HG02970 (cell line): ENCODE measurements at regions not wholly inside any gene's neighbourhood (a gene's known extent, or its start where the extent isn't known, plus 50 kb on each side); places are given as distances from the start of the nearest gene placed in this dataset.
"Not testable (repeated sequence)": the region's sequence is repeated elsewhere in the genome, so short reads cannot be mapped to it uniquely, and the experiment has no call there.

ENCODE experiments used
- ATAC-seq: cut with Tn5 transposase; IDR thresholded peaks from one replicate; pipeline ENCODE4 v1.9.1; 2021; ENCODE audit warnings: mild to moderate bottlenecking, moderate library complexity, moderate number of reproducible peaks; ENCODE audit not compliant: unreplicated experiment, low FRiP score

DNA sequence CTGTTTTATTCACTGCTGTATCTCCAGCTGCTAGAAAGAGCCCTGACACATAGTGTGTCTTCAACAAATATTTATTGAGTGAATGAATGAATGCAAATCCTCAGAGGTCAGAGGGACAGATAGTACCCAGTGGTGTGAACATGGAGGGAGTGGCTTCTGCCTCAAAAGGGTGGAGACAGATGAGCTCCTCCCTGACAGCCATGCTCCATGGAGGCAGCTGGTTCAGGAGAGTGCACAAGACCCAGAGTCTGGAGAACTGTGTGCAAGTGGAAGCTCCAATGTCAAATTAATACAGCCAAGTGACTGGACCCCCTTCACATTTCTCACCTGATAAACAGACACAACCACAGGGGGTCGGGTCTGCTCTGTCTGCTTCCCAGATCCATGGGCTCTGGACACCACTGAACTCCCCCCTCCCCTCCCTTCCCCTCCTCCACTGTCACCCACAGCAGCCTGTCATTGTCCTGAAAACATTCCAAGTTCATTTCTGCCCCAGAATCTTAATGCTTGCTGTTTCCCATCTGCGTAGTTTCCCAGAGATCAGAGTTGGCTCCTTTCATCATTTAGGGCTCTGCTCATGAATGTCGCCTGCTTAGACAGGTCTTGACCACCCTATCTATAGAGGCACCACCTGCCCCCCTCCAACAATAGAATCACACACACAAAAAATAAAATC is 312.9 kb upstream of the PODXL start:
- no peak for ATAC-seq

DNA sequence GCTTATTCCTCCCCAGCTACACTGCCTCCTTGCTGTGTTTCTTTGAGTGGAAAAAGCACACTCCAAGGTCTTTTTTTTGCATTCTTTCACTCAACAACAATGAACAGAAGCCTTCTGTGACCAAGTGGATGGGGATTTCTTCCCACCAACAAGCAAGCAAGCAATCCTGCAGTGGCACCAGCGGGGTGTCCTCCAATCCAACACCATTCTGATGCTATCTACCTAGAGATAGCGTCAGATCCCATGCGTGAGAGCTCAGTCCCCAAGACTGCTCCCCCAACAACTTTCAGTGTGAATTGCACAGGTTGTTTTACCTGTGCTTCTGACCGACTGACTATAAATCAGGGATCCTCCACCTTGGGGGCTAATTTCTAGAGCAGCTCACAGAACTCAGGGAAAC is 311.0 kb upstream of the PODXL start:
- ATAC-seq: no peak

DNA sequence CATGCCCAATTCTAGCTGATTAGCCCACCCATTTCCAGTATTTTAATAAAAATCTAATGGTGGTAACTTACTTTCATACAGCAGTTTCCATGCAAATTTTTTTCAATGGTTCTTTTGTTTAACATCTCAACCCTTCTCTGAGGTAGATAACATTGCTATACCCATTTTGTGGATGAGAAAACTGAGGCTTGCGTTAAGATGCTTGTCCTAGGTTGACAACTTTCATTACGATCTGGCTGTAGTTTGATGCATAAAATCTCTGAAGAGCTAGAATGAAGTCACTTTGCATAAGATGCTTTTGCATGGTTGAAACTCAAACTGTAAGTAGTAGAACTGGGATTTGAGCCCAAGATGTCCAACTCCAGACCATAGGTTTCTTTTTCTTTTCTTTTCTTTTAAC is 309.5 kb upstream of the PODXL start:
- no peak for ATAC-seq

DNA sequence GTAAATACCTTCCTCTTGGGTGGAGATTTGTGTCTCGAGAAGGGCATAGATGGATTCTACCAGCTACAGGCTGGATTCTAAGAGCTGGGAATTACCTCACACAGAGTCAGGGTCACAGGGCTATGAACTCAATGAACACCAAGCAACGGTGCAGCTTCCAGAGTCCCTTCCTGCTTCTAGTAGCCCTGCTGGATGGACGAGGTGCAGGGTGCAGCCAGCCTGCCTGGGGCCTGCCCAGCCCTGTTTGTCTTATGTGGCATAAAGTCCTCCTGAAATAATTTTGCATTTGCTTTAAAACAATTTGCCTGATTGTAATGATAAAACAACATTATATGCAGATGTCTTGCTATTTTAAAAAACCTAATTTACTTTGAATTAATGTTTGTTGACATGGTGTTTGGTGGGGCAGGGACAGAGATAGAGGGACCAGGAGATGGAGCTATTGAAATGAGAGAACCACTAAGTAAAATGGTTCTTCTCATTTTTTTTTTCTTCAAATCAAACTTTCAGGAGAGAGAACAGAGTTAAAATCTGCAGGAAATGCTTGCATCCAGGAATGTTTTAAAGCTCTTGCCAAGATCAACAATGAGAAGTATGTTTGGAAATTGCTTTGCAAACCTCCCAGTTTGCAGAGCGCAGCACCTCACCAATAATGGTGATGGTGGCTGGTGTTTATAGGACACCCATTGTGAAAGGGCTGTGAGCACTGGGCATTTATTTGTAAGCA is 305.4 kb upstream of the PODXL start:
- ATAC-seq: no peak

DNA sequence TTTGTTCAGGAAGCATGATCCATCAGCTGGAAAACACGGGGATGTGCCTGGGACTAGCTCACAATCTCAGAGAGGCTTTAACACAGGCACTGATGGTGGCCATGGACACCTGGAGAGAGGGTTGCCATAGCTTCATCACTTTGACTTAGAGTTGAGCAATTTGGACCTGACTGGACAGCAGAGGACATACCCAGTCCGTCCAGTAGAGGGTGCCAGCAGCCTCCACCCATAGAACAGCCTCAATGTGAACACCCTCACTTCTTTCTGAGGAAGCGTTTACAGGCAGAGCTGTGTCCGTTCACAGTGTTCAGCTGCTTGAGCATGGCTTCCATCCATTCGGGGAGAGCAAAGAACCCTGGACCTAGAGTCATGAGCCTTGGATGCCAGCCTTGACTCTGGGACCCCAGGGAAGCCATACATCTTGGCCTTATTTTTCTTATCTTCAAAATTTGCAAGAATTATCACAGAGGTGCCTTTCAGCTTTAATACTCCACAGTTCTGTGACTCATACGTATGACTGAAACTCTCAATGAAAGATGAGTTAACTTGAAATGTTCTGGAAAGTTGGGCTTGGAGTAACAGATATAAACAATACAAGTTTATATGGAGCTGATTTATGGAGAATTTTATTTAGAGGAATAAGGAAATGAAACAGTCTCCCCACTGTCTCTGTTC is 302.9 kb upstream of the PODXL start:
- peak; percentile 79 for ATAC-seq

DNA sequence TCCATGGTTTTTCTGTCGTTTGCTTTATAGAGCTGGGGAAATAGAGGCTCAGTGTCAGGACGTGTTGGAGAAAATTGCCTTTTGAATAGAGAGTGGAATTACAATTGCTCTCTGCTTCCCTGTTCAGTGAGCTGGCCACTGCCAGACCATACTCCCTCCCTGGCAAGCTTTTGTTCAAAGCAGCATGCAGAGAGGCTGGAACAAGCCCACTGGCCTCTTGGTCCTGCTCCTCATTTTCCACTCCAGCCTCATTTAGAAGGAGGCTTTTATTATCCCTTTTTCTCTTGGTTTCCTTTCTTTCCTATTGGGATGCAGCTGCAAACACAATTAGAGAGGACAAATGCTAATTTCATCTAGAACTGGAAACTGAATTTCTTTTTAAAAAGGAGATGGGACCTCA is 302.2 kb upstream of the PODXL start:
- no peak for ATAC-seq

DNA sequence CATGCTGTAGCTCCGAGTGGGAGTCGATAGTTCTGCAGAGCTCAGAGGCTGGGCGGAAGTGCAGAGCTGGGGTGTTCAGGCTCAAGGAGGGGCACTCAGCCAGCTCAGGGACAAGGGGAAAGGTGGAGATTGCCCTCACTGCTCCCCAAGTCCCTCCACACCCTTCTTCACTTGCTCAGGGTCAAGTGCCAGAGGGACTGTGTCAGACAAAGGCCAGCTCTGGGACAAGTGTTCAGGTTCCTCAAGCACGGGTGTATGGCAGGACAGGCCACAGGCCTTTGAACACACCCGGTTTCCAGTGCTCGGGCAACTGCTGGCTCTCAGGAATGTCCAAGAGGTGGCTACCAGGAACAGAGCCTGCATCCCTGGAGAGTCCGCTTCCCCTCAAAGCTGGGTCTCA is 293.0 kb upstream of the PODXL start:
- ATAC-seq: no peak

DNA sequence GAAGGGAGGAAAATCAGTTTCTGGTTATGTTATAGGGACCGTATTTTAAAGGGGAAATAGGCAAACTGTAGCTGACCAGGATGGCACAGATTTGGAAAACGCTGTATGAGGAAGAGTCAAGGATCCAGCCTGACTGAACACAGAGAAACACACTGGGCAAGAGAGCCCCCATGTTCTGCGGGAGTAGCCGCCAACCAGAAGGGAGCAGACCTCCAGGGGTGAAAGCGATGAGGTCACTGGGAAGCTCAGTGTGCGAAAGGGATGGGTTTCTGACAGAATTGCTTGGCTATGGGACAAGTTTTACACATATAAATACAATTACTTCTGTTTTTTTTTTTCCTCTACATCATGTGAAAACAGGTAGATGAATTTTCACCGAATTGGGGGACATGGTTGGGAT is 291.6 kb upstream of the PODXL start:
- no peak for ATAC-seq

DNA sequence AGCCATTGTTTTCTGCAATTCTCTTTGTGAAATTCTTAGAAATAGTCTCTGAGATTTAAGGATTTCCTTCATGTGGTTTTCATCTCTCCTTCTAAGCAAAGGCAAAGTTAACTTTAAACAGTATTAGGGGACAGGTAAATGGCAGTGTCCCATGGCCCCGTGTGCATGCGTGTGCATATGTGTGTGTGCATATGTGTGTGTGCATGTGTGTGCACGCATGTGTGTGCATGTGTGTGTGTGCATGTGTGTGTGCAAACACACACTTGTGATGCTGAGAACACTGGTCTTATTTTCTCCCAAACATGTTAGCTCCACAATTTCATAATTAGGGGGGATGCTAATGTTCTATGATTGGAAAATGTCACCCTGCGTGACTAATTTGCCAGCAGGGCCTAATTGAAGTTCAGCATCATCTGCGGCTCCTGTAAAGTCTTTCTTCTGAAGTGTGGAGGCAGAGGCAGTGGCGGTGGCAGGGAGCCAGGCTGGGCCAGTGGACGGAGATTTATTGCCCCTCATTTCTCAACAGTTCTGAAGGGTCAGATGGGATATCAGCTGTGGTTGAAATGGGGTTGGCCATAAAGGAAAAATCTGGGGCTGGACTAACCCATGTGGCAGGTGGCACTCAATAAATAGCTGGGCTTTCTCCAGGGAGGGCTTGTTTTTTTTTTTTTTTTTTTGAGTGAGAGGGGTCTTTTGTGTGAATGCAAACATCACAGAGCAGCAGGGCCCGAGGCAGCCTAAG is 289.3 kb upstream of the PODXL start:
- ATAC-seq: no peak

DNA sequence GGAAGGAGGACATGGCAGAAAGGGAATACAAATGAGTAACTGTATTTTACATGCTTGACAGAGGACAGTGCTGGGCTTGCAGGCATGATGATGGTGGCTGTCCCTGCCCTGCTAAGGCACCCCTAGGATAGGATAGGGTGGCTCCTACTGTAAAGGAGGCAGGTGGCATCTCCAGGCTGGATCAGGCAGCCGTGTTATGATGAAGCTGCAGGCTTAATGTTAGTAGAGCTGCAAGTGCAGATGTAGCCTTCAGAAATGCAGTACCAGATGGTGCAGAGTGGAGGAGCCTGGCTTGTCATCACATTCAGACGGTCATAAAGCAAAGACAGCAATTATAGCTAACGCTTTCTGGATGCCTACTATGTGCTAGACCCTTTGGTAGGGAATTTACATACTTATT is 287.9 kb upstream of the PODXL start:
- no peak for ATAC-seq

DNA sequence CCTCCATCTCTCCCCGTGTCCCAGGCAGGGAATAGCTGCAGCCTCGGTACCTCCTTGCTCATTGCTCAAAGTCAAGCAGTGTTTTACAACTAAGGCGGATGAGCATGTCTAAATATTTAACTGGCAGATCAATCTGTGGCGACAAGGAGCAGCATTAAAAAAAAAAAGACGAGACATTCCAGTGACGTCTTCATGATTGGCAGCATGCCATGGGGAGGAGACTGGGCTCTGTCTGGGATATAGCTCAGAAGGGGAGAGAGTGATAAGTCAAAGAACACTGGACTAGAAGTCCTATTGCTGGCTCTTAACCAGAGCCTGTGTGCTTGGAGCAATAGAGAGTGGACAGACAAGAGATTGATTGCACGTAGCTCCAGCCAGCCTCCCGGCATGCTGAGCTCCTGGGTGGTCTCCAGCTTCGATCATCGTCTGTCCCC is 287.5 kb upstream of the PODXL start:
- no peak for ATAC-seq

DNA sequence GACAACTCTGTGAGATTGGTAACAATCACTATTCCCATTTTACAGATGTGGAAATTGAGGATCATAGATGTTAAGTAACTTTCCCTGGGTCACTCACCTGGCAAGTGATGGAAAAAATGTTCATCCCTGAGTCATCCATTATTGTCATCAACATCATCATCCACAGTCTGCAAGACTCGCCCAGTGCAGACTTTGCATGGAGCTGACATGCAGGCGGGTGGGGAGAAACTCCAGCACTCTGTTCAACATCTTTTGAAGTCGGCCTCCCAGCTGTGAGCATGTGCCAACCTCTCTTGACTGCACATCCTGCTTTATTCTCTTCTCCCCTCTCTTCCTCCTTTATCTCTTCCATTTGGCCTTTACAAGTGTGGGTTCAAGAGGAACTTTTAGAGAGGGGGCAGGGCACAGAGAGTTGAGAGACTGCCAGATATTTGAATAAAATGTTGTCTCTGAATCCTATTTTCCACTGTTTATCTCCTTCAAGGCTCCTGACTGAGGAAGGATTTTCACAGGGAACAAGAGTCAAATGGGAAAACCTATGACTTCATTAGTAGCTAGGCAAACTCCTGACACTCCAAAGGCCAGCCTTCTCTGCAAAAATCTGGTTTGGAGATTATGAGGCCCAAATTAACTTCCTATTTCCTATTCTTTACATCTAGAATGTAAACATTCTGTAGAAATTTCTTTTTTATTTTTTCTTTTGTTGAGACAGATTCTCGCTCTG is 283.7 kb upstream of the PODXL start:
- ATAC-seq: no peak

DNA sequence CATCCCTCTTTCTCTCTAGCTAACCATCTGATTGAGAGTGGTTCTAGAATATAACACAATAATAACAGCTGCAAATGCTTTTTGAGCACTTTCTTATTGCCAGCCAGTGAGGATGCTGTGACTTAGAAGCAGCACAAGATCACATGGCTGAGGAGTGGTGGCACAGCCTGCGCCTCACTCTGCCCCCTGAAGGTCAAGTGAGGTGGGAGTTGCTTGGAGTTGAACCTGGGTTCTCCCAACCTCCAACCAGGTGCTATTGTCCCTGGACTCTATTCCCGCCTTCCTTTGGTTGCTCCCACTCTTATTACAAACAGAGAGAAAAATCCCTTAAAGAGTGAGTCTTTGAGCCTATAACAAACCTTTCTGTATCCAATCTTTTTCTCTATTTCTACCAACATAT is 280.3 kb upstream of the PODXL start:
- no peak for ATAC-seq

DNA sequence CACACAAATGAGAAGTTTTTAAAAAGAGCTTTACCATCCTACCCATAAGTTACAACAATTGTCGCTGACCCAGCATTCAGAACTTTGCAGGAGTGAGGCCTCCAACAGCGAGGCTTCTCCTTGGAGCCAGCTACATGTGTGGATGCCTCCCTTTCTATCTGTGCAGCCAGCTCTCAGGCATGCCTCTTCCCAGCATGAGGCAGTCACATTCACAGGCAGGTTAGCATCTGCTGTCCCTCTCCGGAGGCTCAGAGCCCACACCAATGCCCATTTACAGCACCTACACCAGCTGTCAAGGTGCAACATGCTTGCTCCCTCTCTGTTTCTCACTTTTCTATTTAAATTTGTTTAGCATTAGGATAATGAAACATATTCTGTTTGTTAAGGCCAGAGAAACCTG is 278.7 kb upstream of the PODXL start:
- ATAC-seq: no peak

DNA sequence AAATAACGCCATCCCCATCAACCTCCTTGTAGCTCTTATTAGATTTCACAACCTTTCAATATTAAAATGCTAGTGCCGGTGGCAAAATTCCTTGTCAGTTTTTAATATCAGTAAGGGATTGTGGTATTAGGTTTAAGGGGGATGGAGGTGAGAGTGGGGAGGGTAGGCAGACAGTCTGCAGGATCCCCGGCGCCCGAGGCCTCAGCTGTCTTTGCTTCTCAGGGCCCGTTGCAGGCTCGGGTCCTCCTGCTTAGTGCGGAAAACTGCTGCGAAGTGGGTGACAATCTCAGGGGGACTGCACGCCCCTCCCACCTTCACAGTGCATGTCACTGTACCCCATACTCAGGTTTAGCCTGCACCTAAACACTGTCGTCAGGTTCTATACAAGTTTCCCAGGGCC is 274.3 kb upstream of the PODXL start:
- no peak for ATAC-seq

DNA sequence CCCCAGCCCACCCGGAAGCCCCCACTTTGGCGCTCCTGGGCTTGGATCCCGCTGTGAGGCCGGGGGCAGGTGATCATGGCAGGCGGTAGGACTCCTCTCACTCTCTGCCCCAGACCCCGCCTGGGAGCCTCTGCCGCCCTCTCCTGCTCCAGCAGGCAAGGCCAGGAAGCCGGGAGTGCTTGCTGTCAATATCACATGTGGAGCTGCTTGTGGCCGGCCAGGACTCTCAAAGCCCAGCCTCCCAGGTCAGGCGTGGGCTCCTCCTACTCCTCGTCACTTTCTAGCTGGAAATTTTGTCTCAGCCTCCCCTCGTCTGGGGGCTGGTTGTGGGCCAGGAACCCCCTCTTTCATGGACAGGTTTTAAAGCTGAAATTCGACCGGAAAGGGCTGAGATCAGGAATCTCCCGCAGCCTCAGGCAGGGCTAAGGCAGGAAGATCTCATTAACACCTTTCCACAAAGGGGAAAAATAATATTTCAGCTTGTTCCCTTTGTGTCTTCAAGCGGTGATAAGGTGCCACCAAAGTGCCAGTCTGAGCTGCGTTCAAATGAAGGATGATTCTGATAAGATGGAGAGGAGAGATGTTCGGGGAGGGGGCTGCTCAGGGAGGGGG is 273.6 kb upstream of the PODXL start:
- ATAC-seq: no peak

DNA sequence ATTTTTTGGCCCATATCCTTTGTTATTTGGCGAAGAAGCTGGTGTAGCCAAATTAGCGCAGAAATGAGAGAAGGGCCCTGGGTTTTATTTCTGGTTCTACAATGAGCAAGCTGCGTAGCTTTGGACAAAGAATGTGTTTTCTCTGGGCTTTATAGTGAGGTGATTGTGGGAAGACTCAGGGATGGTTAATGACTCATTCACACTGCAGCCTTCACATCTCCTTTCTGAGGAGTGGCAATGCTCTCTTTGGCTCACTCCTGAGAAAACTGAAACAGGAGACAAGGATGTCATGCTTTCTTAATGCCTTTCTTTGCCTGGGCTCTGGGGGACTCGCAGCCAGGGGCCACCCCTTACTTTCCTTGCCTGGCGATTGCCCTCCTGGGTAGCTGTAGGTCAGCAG is 271.0 kb upstream of the PODXL start:
- ATAC-seq: no peak

DNA sequence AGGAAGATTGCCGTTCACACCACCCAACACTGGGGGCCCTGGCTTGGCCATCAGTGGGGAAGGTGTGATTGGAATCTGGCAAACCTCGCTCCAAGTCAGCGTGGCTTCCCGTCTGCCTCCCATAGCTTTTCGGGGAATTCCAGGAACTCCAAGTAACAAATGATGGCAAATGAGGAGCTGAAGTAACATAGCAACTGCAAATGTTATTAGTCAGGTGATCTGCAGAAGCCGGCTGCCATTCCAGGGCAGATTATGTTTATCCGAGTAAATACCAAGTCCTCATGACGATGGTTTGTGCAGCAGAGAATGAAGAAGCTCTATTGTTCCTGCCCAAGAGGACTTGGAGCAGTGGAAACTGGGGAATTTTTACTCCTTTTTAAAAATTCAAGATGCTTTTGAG is 270.5 kb upstream of the PODXL start:
- no peak for ATAC-seq

DNA sequence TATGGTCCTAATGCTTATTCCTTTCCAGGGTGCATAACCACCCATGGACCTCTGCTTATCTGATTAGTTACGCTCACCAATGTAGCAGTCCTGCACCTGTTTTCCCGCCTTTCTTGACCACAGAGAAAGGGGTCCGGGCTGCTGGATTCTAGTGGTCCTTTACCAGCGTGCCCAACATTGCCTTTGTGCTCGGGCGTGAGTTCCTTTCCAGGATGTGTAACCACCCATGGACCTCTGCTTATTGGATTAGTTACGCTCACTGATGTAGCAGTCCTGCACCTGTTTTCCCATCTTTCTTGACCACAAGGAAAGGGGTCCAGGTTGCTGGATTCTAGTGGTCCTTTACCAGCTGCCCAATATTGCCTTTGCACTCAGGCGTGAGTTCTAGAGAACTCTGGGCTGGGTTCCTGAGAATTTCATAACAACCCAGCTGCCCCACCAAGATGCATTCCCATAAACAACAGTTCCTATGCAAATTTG is 267.6 kb upstream of the PODXL start:
- ATAC-seq: not testable (repeated sequence)

DNA sequence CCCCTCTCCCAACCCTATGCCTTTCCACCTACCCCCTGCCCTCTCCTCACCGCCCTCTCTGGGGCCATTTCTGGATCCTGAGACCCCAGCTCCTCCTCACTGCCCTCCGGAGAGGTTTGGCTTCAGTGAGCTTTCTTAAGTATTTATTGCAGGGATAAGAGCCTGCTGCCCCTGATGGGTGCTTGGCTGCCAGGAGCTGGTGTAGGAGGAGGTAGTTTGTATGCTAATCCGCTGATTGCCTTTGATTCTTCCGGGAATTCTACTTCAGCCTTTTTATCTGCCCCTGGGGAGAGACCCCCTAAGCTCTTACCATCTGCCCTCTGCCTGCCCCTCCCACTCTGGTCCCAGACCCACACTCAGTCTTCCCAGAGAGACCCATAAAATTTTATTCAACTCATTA is 263.5 kb upstream of the PODXL start:
- ATAC-seq: no peak
